NB4 (cell line): ENCODE measurements at regions not wholly inside any gene's neighbourhood (a gene's known extent, or its start where the extent isn't known, plus 50 kb on each side); places are given as distances from the start of the nearest gene placed in this dataset.

Experiments used
- POLR2A ChIP-seq: IDR thresholded peaks from 2 replicates; pipeline ENCODE4 v1.6.1; 2011; ENCODE audit warnings: mild to moderate bottlenecking; ENCODE audit not compliant: insufficient read length; ENCODE audit errors: extremely low read depth
- TF ChIP-seq, protein P1 (sequence below): IDR thresholded peaks from one replicate; pipeline ENCODE4 v1.5.1; 2012; ENCODE audit warnings: low read depth, low read length

DNA sequence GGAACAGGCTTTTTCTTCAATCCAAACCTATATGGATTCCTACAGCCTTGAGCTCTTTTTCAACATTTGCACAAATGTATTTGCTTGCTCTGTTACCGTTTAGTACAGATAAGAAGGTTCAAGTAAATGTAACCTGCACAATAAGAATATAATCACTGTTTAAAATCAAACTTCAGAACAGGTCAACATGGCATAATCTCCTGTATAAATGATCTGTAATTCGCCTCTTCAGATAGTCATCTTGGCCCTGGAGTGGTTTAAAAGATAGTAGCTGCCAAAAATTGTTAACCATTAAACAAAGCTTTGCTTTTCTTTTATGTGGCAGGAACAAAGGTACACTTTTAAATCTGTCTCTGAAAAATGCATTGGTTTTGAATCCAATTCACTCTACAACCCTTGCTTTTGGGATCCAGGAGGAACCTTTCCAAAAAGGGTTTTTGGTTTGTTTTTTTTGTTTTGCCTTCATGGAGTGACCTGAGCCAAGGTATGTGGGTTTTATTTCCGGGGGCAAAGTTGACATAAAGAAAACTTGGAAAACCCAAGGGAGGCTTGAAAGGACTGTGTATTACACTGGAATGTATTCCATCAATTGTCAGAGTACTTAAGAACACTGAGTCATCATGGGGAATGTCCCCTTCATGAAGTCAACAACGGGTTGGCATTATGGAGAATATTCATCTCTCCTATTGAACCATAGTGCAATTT is 210.4 kb upstream of the HCCS start:
- TF ChIP-seq POLR2A, result no peak
- TF ChIP-seq, protein P1, sequence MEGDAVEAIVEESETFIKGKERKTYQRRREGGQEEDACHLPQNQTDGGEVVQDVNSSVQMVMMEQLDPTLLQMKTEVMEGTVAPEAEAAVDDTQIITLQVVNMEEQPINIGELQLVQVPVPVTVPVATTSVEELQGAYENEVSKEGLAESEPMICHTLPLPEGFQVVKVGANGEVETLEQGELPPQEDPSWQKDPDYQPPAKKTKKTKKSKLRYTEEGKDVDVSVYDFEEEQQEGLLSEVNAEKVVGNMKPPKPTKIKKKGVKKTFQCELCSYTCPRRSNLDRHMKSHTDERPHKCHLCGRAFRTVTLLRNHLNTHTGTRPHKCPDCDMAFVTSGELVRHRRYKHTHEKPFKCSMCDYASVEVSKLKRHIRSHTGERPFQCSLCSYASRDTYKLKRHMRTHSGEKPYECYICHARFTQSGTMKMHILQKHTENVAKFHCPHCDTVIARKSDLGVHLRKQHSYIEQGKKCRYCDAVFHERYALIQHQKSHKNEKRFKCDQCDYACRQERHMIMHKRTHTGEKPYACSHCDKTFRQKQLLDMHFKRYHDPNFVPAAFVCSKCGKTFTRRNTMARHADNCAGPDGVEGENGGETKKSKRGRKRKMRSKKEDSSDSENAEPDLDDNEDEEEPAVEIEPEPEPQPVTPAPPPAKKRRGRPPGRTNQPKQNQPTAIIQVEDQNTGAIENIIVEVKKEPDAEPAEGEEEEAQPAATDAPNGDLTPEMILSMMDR, result no peak
